Amygdala (tissue), 56 donors: ENCODE measurements at regions not wholly inside any gene's neighbourhood (a gene's known extent, or its start where the extent isn't known, plus 50 kb on each side); places are given as distances from the start of the nearest gene placed in this dataset.
"Not testable (repeated sequence)": the region's sequence is repeated elsewhere in the genome, so short reads cannot be mapped to it uniquely, and the experiment has no call there.

Source experiments
- DNase-seq, 56 donors: peaks; one replicate each; lab custom pipeline; 2025; lab: John Stamatoyannopoulos, UW

- DNase-seq, result no peak
Observed at GRCh38 chr1:70666381-70667140, 255.5 kb downstream of the CTH start.

GRCh38 chr1:70667494-70668170, 256.6 kb downstream of the CTH start:
- no peak for DNase-seq

GRCh38 chr1:70671006-70671405, 259.9 kb downstream of the CTH start:
- no peak for DNase-seq

GRCh38 chr1:70672442-70672888, 261.4 kb downstream of the CTH start:
- peak in 4 of 56 donors; percentile 1 to 30 (median 6) for DNase-seq

- no peak for DNase-seq
Observed at GRCh38 chr1:70674941-70675685, 264.0 kb downstream of the CTH start.

- no peak for DNase-seq
Observed at GRCh38 chr1:70675737-70676156, 264.7 kb downstream of the CTH start.

GRCh38 chr1:70685300-70686286, 274.5 kb downstream of the CTH start:
- DNase-seq, result peak in 9 of 56 donors; percentile 3 to 37 (median 13)

- DNase-seq, result no peak
Observed at GRCh38 chr1:70688580-70688979, 277.5 kb downstream of the CTH start.

- DNase-seq, result peak in 7 of 56 donors; percentile 1 to 13 (median 5)
Observed at GRCh38 chr1:70706381-70707037, 295.4 kb downstream of the CTH start.

- no peak for DNase-seq
Observed at GRCh38 chr1:70707214-70707613, 296.1 kb downstream of the CTH start.

GRCh38 chr1:70714149-70714548, 303.1 kb downstream of the CTH start:
- no peak for DNase-seq

GRCh38 chr1:70717211-70717610, 306.1 kb downstream of the CTH start:
- no peak for DNase-seq

- no peak for DNase-seq
Observed at GRCh38 chr1:70717656-70718055, 306.6 kb downstream of the CTH start.

- DNase-seq, result no peak
Observed at GRCh38 chr1:70718086-70718630, 307.1 kb downstream of the CTH start.

GRCh38 chr1:70719154-70719553, 308.1 kb downstream of the CTH start:
- no peak for DNase-seq

- DNase-seq, result no peak
Observed at GRCh38 chr1:70720109-70720508, 309.0 kb downstream of the CTH start.

GRCh38 chr1:70720521-70720920, 309.5 kb downstream of the CTH start:
- DNase-seq, result no peak

GRCh38 chr1:70727886-70728489, 316.9 kb downstream of the CTH start:
- no peak for DNase-seq

GRCh38 chr1:70736518-70736917, 311.1 kb downstream of the PTGER3 start:
- DNase-seq, result not testable (repeated sequence)
